ENCODE measurements at regions not wholly inside any gene's neighbourhood (a gene's known extent, or its start where the extent isn't known, plus 50 kb on each side); places are given as distances from the start of the nearest gene placed in this dataset.
A peak's percentile ranks its signal among the peaks of the same experiment; 100 is the strongest.
"Not testable (repeated sequence)": the region's sequence is repeated elsewhere in the genome, so short reads cannot be mapped to it uniquely, and the experiment has no call there.

DNA sequence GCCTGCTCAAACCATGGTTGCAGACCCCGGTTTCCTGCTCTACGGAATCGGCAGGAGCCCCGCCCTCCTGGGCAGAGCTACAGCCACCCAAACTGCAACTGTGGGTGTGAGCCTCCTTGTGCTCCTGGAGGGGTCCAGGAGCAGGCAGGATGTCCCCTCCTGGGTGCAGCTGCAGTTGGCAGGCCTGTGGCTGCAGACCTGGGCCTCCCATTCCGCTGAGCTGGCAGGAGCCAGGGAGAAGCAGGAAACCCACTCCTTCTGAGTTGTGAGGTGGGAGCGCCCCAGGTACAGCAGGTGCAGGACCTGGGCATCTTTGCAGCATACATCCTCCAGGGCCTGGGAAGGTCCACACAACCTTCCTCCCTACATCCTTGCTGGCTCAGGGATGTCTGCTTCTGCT is 578.7 kb upstream of the USP24 start:
- DNase-seq: no peak

DNA sequence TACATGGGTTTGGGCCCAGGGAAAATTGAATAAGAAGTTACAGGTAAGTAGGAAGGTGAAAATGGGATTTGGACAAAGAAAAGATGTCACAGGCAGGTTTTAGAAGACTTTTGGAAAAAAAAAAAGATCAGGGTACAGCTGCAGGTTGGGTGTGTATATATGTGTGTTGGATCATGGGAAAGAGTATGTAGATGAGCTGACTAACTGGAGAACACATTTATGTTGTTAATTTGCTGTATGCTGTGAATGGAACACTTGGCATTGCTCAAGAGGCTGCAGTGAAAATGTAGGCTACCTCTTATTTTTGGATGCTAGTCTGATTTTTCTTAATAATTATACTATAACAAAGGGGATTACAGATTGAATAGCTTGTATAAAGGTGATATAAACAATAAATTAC is 577.7 kb upstream of the USP24 start:
- no peak for DNase-seq

DNA sequence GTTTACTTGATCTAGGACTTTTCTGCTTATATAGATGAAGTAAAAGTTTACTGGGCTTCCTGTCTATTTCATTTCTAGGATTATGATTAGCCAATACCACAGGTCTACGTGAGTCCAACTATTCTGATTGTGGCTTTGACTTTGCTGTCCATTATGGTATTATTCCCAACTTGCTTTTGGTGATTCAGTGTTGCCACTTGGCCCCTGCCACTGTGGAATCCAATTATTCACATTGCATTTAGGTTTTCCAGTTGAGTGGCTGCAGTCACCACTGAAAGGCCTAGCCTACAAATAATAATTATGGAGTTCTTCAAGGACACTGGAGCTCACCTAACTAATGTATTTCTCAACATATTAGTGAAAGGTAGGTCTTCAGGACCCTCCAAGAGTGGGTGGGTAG is 574.3 kb upstream of the USP24 start:
- DNase-seq: no peak

DNA sequence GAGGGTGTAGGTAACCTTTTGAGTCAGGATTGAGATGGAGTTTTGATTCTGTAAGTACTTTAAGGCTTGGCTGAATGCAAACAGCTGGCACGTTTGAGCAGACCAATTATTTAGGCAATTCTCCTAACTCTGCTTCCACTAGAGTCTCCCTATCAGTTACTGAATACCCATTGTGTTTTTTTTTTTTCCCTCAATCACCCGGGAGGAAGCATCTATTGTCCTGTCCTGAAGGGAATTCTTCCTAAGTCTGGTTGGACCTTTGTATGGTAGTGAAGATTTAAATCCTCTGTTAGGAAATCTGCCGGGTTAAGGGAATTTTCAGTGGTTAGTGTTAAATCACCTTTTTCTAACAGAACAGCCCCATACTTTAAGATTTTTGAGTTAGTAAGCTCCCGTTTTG is 571.2 kb upstream of the USP24 start:
- no peak for DNase-seq

DNA sequence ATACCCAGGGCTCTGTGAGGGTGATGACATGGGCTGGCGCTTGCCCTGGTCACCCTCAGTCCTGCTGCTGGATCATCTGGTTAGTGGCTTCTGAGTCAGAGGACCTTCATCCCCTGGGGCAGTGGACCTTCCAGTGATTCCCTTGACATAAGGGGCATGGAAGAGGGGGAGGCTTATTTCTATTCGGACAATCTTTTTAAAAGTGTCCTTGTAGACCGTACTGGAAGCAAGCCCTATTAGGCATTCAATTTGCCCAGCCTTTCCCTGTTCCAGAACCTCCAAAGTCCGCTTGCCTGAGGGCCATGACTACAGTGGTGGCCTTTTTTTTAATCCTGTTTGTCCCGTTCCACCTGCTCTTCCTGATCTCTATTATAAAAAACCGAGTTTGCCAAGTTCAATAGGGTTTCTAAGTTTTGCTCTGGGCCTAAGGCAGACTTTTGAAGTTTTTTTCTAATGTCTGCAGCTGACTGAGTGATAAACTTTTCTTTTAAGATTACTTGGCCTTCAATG is 569.8 kb upstream of the USP24 start:
- DNase-seq: not testable (repeated sequence)

DNA sequence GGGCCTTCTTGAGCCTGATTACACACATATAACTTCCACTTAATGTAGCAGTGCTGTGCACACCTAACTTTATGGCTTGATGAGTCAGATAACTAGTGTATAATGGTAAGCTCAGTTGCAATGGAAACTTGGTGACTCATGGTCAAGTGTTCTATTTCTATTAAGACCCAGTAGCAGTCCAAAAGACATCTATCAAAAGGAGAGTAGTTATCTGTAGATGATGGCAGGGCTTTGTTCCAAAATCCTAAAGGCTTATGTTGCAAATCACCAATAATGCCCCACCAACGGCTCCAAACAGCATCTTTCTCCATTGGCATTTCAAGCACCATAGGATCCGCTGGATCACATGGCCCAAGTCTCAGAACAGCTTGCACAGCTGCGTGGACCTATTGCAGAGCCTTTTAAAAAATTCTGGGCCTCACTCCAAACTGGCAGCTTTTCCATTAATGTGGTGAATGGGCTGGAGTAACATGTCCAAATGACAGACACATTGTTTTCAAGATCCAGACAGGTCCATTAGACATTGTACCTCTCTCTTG is 566.8 kb upstream of the USP24 start:
- DNase-seq: no peak

DNA sequence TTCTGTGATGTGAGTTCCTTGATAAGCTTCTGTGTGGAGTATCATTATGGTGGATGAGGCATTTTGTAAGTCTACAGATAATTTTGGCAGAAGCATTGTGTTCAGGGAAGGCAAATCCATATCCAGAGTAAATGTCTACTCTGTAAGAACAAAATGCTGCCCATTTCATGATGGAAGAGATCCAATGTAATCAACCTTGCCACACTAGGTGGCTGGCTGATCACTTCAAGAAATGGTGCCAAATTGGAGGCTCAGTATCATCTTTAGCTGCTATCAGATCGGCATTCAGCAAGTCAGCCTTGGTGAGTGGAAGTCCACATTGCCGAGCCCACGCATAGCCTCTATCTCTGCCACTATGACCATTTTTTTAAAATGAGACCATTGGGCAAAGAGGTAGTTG is 565.8 kb upstream of the USP24 start:
- no peak for DNase-seq

DNA sequence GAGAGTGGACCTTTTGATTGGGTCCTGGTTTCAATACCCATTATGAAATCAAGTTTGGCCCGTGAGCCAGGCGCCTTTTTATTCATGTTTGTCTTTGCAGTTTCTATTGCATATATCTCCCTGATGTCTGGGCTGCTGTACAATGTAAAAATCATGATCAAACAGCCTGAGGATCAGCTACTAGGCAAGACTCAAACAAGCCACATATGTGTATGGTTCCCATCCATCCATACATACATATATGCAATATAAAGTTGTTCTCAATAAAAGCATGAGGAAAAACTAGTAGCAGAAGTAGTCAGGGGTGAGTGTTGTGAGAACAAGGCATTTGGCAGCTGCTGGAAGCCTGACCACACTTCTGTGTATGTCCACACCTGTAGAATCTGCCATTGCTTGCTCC is 562.4 kb upstream of the USP24 start:
- no peak for DNase-seq

DNA sequence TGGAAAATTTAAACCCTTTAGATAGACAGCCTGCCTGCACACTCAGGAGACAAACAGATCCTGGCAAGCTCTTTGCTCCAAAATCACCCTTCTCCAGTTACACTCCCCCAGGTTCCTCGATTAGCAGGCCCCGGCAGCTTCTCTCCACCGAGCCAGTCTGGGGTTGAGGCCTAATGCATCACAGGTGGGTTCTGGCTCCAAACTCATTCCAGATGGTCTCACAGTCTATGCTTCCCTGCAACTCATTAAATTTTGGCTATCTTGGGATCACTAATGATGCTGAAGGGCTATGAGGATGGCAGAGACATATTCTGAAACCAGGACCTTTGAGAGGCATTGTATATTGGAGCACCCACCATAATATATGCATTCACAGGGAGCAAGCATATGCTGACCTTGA is 559.8 kb upstream of the USP24 start:
- no peak for DNase-seq

DNA sequence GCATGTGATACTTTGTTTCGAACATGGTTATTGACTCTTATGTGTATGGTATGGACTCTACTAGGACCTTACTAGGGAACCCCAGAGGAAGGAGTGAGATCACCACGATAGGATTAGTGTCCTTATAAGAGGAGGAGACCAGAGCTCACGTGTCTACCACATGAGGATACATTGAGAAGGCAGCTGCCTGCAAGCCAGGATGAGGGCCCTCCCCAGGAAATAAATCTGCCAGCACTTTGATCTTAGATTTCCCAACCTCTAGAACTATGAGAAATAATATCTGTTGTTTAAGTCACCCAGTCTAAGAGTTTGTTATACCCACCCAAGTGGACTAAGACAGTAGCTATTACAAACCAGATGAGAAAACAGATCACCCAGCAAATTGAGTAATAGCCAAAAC is 559.3 kb upstream of the USP24 start:
- DNase-seq: no peak

DNA sequence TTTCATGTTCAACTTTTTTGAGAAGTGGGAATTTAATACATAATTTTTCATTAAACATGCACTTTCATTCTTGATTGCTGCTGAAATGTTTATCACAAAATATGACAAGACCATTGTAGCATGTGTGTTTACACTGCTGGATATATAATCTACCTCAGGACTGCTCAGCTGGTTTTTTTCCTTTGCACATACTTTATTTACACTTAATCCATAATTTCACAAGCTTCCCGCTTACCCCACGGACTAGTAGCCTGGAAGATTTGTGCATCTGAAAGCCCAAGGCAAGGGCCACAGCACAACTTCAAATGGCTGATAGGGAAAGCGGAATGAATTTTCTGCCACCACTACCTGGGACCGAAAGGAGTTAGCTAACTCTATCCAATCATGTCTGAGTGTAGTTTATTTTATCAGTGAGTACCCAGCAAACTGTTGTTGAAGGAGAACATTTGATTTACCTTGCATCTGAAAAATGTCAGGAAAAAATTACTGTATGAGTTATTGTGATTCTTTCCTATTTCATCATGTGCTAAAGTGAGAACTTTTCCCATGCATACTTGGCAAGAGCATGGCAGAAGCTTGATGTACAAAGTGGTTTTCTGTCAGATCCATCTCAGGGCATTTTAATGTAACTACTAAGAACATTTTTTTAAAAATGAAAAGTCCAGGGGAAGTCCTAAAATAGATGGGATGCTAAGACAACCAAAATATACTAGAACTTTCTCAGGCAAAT is 558.2 kb upstream of the USP24 start:
- no peak for DNase-seq

DNA sequence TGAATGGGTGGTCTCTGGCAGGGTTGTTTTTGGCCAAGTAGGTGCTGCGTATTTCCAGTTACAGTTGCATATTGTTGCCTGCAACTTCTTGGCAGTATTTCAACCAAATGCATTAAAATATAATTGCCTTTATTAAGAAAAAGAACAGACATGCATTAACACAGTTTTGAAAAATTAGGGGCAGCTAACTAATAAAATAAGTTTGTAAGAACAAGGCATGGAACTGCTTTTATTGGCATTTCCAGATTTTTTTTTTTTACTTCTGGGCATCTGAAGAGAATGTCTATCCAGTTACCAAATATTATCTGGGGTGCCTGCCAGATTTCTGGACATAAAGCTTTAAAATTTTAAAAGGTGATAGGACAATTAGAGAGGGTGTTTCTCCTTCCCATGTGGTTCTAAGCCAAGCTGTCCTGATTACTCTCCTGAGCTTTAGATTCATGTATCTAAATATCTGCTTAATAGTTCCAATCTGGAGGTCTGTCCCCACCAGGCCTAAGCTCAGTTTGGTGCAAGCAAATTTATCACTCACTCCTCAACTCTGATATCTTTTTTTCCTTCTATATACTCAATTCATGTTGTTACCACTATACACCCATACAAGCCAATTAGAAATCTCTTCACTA is 553.3 kb upstream of the USP24 start:
- no peak for DNase-seq

DNA sequence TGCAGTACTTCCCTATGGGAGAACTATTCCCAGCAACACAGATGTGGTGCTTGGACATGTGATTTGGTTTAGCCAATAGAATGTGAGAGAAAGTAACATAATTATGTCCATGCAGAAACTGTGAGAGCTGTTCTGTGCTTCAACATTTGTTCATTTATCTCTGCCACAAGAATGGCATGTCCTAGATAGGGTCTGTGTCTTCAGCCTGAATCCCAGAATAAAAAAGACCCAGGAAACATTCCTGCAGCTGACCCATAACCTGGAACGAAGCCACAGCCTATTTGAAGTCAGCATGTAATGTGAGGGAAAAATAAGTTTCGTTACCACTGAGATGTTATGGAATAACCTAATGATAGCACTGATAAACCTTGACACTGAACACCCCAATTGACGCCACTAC is 552.0 kb upstream of the USP24 start:
- DNase-seq: no peak

DNA sequence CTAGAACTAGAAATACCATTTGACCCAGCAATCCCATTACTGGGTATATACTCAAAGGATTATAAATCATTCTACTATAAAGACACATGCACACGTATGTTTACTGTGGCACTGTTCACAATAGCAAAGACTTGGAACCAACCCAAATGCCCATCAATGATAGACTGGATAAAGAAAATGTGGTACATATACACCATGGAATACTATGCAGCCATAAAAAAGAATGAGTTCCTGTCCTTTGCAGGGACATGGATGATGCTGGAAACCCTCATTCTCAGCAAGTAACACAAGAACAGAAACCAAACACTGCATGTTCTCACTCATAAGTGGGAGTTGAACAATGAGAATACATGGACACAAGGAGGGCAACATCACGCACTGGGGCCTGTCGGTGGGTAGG is 550.3 kb upstream of the USP24 start:
- DNase-seq: not testable (repeated sequence)

DNA sequence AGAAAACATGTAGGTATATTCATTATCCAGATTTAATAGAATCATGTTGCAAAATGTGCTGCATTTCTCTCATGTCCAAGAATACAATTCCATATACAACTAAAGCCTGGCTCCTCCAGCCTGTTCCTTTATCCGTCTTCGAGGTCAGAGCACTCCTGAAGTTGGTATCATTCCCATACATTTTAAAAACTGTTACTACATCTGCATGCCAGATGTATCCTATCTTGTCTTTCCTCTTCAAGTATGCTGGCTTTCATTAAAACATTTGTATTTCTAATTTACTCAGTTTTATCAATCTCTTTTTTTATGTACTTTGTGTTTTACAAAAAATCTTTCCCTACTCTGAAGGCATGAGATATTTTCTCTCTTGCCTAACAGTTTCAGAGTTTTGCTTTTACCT is 536.6 kb upstream of the USP24 start:
- DNase-seq: no peak

DNA sequence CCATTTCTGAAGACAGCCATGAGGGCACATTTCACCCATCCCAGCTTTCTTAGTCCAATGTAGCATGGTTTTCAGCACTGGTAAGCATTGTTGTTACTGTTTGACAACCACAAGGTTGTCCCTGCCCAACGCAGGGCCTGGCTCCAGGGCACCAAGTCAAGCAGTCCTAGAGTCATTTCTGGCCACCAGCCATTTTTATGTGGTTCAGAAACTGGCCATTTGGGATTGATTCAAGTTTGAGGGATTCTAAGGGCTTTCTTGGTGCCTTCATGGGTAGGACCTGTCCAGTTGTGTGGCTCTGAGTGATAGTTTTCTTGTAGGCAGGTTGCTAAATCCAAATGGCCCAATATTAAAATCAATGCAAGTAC is 535.4 kb upstream of the USP24 start:
- no peak for DNase-seq

DNA sequence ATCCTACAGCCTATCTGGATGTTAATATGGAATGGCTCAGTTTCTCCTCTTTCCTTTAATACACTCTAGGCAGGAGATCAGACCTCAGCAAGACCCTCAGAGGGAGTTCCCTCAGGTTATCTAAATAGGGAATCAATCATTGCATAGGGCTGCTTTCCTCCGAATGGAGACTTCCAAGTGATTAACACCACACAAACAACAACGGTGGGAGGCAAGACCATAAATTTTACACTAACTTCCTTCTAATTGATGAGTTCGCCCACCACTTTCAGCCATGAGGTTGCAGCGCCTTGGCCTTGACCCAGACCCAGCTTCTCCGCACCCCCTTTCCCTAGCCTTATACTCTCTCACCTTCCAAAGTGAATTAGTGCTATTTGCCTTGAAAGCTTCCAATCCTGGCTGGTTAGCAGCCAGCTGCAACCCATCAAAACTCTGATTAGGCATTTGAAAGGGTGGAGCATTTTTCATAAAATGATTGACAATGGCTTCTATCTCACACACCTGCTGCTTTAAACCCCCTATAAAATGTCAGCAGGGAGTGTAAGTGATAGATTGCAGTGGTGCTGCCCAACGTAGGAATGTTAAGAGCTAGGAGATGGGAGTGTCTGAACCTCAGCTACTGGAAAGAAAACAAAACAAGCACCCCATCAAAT is 534.9 kb upstream of the USP24 start:
- DNase-seq: peak; percentile 22

DNA sequence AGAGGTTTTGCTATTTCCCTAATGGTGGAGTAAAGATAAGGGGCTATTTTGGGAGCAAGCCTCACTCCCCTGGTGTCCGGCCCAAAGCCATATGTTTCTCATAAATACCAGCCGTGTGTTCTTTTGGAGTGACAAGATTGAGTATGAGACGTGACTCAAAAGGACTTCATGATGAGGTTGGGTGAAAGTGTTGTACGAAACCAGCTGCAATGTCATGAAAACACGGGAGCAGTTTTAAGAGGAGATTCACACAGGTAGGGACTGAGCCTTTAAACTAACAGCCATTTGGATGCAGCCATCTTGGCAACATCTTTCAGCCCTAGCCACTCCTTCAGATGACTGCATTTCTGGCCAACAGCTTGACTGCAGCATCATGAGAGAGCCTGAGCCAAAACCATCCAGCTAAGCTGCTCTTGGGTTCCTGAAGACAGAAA is 532.3 kb upstream of the USP24 start:
- no peak for DNase-seq

DNA sequence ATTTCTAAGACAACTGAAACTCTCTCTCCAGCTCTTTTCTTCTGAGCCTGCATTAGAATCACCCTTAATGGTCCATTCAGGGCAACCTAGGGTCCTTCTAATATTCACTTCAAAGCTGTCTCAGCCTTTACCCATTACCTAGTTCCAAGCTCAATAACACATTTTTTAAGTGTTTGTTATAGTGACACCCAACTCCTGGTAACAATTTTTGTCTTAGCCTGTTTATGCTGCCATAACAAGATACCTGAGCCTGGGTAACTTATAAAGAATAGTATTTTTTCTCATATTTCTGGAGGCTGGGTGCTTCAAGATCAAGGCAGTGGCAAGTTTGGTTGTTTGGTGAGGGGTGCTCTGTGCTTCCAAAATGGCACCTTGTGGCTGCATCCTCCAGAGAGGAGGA is 531.5 kb upstream of the USP24 start:
- no peak for DNase-seq

DNA sequence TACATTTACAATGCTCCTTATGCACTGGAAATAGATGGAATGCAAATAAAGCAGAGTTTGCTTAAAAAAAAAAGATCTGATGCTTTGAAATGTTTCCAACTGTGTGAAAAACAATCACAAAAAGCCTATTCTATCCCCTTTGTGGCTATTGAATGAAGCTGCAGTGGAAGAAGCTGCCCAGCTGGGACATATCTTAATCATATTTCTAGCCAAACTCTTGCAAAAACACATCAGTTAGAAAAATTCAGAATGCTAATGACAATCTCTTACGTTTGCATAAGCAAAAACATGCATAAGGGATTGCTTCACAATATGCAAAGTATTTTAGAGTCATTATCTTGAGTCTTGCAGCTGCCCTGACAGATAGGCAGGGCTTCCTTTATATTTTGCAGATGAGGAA is 526.4 kb upstream of the USP24 start:
- no peak for DNase-seq

DNA sequence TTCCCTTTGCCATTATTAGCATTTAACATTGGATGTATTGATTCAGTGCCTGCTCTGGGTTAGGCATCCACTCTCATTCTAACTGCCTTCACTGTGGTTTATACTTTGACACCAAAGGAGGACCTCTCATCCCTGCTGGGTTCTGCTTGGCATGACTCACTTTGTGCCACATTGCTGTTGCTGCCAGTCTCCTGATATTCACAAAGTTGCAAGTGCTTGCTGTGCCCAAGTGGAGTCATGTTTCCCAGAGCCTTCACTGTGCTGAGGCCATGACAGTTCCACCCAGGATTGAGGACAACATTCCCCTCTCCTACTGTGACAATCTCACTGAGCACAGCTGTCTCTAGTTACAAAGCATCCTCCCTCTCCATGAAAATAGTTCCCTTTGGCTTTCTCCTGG is 519.9 kb upstream of the USP24 start:
- no peak for DNase-seq

DNA sequence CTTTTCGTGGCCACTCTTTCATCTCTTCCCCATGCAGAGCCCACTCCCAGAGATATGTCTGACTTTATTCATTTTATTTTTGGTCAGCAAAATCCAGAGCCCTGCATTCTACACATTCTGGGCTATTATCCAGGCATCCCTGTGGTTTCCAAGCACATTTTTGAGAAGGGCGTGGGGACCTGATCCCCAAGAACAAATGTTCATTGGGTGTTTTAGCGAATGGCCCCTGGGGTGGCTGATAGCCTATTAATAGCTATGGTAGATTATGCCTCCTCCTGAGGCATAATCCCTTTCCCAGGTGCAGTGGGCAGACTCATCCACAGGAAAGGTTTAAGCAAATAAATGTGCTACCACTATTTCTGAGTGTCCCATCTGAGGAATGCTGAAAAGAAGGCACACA is 511.8 kb upstream of the USP24 start:
- DNase-seq: no peak

DNA sequence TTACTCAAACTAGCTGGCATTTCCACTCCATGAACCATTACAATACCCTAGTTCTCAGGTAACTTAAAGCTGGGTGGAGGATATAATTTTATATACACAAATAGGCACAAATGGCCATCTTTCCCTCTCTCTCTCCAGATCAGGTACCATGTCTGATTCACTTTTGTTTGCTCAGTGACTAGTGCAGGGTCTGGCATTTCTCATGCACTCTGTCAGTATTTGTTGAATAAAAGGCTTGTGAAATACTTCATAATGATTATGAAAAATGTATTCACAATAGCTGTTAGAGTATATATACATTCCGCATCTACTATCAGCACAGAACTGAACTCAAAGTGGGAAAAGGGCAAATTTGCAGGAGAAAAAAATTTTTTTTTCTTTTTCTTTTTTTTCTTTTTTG is 510.2 kb upstream of the USP24 start:
- no peak for DNase-seq

All from NCI-H748 treated with DMSO at 0.1 percent for 48 hours (cell line).